GM12872 (cell line): ENCODE measurements at regions not wholly inside any gene's neighbourhood (a gene's known extent, or its start where the extent isn't known, plus 50 kb on each side); places are given as distances from the start of the nearest gene placed in this dataset.
A peak's percentile ranks its signal among the peaks of the same experiment; 100 is the strongest.

Source experiments
- CTCF ChIP-seq: IDR thresholded peaks from 3 replicates; pipeline ENCODE4 v1.5.1; 2011; ENCODE audit warnings: low read depth, mild to moderate bottlenecking, low read length, moderate library complexity; ENCODE audit not compliant: insufficient read depth

GRCh38 chr4:125727931-125728330 is 413.2 kb downstream of the FAT4 start:
- no peak for TF ChIP-seq CTCF

GRCh38 chr4:125728568-125728967 is 413.8 kb downstream of the FAT4 start:
- no peak for TF ChIP-seq CTCF

- TF ChIP-seq CTCF, result no peak
Measured at GRCh38 chr4:125729171-125729570, 414.4 kb downstream of the FAT4 start.

GRCh38 chr4:125732632-125733031 is 417.9 kb downstream of the FAT4 start:
- no peak for TF ChIP-seq CTCF

GRCh38 chr4:125734504-125734903 is 419.7 kb downstream of the FAT4 start:
- TF ChIP-seq CTCF, result no peak

GRCh38 chr4:125735102-125735501 is 420.3 kb downstream of the FAT4 start:
- no peak for TF ChIP-seq CTCF

GRCh38 chr4:125736057-125736456 is 421.3 kb downstream of the FAT4 start:
- TF ChIP-seq CTCF, result peak; percentile 22; the same call in 1 of the 3 replicates

- TF ChIP-seq CTCF, result no peak
Measured at GRCh38 chr4:125739760-125740159, 425.0 kb downstream of the FAT4 start.
